GM12864 (cell line): ENCODE measurements at regions not wholly inside any gene's neighbourhood (a gene's known extent, or its start where the extent isn't known, plus 50 kb on each side); places are given as distances from the start of the nearest gene placed in this dataset.

Experiments
- DNase-seq: peaks from one replicate; pipeline ENCODE4 v3.0.0-alpha.2; 2011; ENCODE audit warnings: low read depth
- H3K4me3 ChIP-seq: 2 replicates; pipeline ENCODE4 v1.5.1; 2011; ENCODE audit warnings: mild to moderate bottlenecking, low read depth, low read length, control low read depth
- TF ChIP-seq, protein P1 (sequence below): IDR thresholded peaks from 2 replicates; pipeline ENCODE4 v1.5.1; 2011; ENCODE audit warnings: low read depth, mild to moderate bottlenecking, moderate library complexity, low read length, control low read depth, inconsistent platforms; ENCODE audit errors: missing control alignments

DNA sequence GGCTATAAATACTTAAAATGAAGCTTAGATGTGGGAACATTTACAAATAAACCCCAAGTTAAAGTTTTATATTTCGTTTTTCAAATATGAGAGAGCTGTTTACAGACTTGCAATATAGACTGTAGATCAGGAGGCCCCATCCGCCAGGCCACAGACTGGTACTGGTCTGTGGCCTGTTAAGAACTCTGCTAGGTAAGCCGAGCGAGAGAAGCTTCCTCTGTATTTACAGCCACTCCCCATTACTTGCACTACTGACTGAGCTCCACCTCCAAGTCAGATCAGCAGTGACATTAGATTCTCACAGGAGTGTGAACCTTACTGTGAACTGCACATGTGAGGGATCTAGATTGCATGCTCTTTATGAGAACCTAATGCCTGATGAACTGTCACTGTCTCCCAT, 561.4 kb upstream of the FAM174A start:
- TF ChIP-seq, protein P1, sequence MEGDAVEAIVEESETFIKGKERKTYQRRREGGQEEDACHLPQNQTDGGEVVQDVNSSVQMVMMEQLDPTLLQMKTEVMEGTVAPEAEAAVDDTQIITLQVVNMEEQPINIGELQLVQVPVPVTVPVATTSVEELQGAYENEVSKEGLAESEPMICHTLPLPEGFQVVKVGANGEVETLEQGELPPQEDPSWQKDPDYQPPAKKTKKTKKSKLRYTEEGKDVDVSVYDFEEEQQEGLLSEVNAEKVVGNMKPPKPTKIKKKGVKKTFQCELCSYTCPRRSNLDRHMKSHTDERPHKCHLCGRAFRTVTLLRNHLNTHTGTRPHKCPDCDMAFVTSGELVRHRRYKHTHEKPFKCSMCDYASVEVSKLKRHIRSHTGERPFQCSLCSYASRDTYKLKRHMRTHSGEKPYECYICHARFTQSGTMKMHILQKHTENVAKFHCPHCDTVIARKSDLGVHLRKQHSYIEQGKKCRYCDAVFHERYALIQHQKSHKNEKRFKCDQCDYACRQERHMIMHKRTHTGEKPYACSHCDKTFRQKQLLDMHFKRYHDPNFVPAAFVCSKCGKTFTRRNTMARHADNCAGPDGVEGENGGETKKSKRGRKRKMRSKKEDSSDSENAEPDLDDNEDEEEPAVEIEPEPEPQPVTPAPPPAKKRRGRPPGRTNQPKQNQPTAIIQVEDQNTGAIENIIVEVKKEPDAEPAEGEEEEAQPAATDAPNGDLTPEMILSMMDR: no peak
- no peak overlapping the region for H3K4me3 ChIP-seq
- no peak for DNase-seq

DNA sequence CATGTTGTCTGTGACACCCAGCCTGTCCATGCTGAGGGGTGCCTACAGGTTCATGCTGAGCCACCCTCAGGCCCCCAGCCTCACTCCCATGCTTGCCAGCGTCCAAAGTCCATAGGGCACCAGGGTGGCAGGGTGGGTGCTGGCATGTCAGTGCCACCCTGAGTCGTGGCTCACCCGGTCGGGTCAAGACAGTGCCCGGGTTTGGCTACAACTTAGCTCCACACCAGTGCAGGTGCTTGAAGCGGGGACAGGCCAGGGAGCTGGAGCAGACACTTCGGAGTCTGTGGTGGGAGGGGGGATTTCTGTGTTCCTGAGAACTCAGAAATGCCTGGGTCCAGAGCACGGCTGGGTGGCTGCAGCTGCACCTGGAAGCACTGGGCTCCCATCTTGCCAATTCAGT, 579.2 kb upstream of the FAM174A start:
- no peak overlapping the region for H3K4me3 ChIP-seq
- TF ChIP-seq, protein P1: no peak
- no peak for DNase-seq

DNA sequence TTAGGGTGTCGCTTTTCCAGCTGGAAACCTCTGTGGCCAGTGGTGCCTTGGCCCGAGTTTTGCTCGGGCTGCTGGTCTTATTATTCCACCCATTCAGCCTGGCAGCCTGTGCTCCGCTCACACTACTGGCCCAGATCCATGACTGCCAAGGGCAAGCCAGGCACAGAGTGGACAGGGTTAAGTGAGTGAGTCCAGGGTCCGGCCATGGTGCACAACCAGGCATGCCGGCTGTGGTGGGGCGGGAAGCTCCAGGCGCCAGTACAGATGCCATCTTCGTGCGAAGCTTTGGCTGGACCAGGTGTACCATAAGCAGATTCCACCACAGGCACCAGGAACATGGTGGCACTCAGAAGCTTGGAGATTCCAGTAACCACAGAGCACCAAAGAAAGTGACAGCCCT, 580.2 kb upstream of the FAM174A start:
- TF ChIP-seq, protein P1: no peak
- no peak for DNase-seq
- no peak overlapping the region for H3K4me3 ChIP-seq

DNA sequence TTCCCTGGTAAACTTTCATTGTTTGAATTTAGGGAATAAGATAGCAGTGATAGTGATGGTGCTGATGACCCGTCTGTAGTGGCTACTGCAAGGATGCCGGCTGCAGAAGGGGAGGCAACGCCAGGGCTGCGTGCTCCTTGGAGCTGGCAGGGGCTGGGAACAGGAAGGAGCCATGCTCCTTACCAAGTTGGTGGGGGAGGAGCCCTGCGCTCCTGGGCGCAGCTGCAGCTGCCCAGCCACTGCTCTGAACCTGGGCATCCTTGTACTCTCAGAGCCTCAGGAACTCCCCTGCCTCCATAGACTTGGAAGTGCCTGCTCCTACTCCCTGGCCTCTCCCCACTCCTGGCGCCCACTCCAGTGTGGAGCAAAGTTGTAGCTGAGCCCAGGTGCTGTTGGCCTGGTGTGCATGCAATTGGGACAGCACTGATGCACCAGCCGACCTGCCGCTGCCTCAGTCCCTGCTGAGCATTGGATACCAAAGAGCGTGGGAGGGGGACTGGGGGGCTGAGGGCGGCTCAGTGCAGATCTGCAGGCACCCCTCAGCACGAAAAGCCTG, 585.1 kb upstream of the FAM174A start:
- no peak for DNase-seq
- TF ChIP-seq, protein P1: no peak
- no peak overlapping the region for H3K4me3 ChIP-seq

DNA sequence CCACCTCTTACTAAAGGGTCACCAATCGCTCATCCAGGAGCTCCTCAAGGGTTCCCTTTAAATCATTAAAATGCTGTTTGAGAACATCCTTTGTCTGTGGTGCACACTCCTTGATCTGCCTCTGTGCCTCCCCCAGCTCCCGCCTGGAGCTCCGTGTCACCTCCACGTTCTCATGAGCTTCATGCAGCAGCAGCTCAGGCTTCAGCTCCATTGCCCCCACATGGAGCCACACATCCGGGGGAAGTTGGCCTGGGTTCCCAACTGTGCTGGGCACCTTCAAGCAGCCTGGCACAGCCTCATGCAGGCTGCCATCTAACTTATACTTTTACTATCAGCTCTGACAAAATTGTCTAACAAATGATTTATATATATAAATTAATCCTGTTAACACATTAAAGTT, 585.8 kb upstream of the FAM174A start:
- H3K4me3 ChIP-seq: no peak overlapping the region
- no peak for DNase-seq
- TF ChIP-seq, protein P1: no peak

DNA sequence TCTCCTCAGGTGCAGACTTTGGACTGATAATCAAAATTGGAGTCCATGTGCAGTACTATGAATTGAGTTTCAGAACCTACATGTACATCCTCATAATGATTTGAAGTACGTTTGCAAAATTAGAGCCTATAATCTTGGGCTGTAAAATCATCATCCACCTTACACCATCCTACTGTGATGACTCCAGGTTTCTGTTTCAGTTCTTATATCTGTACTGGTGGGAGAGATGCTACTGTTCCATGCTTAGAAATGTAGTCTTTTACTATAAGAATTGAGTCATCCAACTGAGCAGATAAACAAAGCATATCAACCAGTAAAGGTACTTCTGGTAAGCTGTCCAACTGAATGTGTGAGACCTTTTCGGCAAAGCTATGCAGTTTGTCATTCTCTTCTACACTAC, 586.3 kb upstream of the FAM174A start:
- TF ChIP-seq, protein P1: no peak
- DNase-seq: no peak
- no peak overlapping the region for H3K4me3 ChIP-seq
